Smooth muscle cell (in vitro differentiated cells): ENCODE measurements at regions not wholly inside any gene's neighbourhood (a gene's known extent, or its start where the extent isn't known, plus 50 kb on each side); places are given as distances from the start of the nearest gene placed in this dataset.

ENCODE experiments used
- DNase-seq: peaks from one replicate; lab custom pipeline; 2025; ENCODE audit not compliant: unreplicated experiment; lab: John Stamatoyannopoulos, UW
- H2AFZ ChIP-seq: fragments of 200-600 bp; sonication (generic); 2 replicates; pipeline ENCODE4 v1.6.0; 2016; ENCODE audit warnings: antibody characterized with exemption, low read depth, mild to moderate bottlenecking
- H3F3A ChIP-seq: fragments of 200-600 bp; sonication (generic); 2 replicates; pipeline ENCODE4 v1.6.0; 2017; ENCODE audit warnings: antibody characterized with exemption, low read depth
- H3K27ac ChIP-seq: fragments of 200-600 bp; sonication (generic); 2 replicates; pipeline ENCODE4 v1.5.1; 2016; ENCODE audit warnings: low read depth, mild to moderate bottlenecking
- H3K27me3 ChIP-seq: fragments of 200-600 bp; sonication (generic); 2 replicates; pipeline ENCODE4 v1.6.1; 2016; ENCODE audit warnings: low read depth, mild to moderate bottlenecking
- H3K36me3 ChIP-seq: fragments of 200-600 bp; sonication (generic); 2 replicates; pipeline ENCODE4 v1.5.1; 2016; ENCODE audit warnings: low read depth
- H3K4me1 ChIP-seq: fragments of 200-600 bp; sonication (generic); 2 replicates; pipeline ENCODE4 v1.5.1; 2016; ENCODE audit warnings: low read depth
- H3K4me2 ChIP-seq: fragments of 200-600 bp; sonication (generic); 2 replicates; pipeline ENCODE4 v1.6.0; 2016; ENCODE audit warnings: mild to moderate bottlenecking
- H3K4me3 ChIP-seq: fragments of 200-600 bp; sonication (generic); 2 replicates; pipeline ENCODE4 v1.5.1; 2016; ENCODE audit warnings: mild to moderate bottlenecking
- H3K79me2 ChIP-seq: fragments of 200-600 bp; sonication (generic); 2 replicates; pipeline ENCODE4 v1.6.0; 2016; ENCODE audit warnings: low read depth, mild to moderate bottlenecking
- H3K9ac ChIP-seq: fragments of 200-600 bp; sonication (generic); 2 replicates; pipeline ENCODE4 v1.6.0; 2016; ENCODE audit warnings: low read depth
- H3K9me3 ChIP-seq: fragments of 200-600 bp; sonication (generic); replicated peaks from 2 replicates; pipeline ENCODE4 v1.5.1; 2016; ENCODE audit warnings: low read depth
- H4K20me1 ChIP-seq: fragments of 200-600 bp; sonication (generic); 2 replicates; pipeline ENCODE4 v1.6.0; 2016; ENCODE audit warnings: low read depth
- WGBS: methylation state at CpG from one replicate; pipeline ENCODE4 v1.1.7; 2016; ENCODE audit warnings: low lambda C conversion rate; 5-methylcytosine and 5-hydroxymethylcytosine counted together
- TF ChIP-seq, protein P1 (sequence below): fragments of 200-600 bp; sonication (generic); IDR thresholded peaks from 2 replicates; pipeline ENCODE4 v1.5.1; 2017; ENCODE audit warnings: borderline replicate concordance, mild to moderate bottlenecking, antibody characterized with exemption; ENCODE audit not compliant: insufficient read depth, poor library complexity, severe bottlenecking

DNA sequence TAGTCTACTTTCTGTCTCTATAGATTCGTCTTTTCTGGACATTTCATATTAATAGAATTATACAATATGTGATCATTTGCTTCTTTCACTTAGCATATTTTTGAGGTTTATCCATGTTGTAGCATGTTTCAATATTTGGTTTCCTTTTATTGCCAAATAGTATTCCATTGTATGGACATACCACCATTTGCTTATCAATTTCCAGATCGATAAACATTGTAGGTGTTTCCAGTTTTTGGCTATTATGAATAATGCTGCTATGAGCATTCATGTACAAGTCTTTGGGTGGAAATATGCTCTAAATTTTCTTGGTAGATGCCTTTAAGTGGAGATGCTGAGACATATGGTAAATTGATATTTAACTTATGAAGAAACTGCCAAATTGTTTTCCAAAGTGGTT, 114.1 kb downstream of the RND3 start:
- Histone ChIP-seq H2AFZ (no peak overlapping the region), H3K9me3 (no peaks in the 10 kb centered on the region), H3K9ac (no peak overlapping the region), H3K4me3 (no peak overlapping the region), H3F3A (no peaks in the 10 kb centered on the region), H3K79me2 (no peaks in the 10 kb centered on the region), H4K20me1 (no peaks in the 10 kb centered on the region), H3K4me2 (no peak overlapping the region), H3K36me3 (no peaks in the 10 kb centered on the region), H3K27me3 (no peaks in the 10 kb centered on the region), H3K4me1 (no peaks in the 10 kb centered on the region), H3K27ac (no peak overlapping the region)
- TF ChIP-seq, protein P1, sequence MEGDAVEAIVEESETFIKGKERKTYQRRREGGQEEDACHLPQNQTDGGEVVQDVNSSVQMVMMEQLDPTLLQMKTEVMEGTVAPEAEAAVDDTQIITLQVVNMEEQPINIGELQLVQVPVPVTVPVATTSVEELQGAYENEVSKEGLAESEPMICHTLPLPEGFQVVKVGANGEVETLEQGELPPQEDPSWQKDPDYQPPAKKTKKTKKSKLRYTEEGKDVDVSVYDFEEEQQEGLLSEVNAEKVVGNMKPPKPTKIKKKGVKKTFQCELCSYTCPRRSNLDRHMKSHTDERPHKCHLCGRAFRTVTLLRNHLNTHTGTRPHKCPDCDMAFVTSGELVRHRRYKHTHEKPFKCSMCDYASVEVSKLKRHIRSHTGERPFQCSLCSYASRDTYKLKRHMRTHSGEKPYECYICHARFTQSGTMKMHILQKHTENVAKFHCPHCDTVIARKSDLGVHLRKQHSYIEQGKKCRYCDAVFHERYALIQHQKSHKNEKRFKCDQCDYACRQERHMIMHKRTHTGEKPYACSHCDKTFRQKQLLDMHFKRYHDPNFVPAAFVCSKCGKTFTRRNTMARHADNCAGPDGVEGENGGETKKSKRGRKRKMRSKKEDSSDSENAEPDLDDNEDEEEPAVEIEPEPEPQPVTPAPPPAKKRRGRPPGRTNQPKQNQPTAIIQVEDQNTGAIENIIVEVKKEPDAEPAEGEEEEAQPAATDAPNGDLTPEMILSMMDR, result no peak
- DNase-seq, result no peak
- WGBS, result 95% methylated on average over 2 of the region's 2 CpGs

DNA sequence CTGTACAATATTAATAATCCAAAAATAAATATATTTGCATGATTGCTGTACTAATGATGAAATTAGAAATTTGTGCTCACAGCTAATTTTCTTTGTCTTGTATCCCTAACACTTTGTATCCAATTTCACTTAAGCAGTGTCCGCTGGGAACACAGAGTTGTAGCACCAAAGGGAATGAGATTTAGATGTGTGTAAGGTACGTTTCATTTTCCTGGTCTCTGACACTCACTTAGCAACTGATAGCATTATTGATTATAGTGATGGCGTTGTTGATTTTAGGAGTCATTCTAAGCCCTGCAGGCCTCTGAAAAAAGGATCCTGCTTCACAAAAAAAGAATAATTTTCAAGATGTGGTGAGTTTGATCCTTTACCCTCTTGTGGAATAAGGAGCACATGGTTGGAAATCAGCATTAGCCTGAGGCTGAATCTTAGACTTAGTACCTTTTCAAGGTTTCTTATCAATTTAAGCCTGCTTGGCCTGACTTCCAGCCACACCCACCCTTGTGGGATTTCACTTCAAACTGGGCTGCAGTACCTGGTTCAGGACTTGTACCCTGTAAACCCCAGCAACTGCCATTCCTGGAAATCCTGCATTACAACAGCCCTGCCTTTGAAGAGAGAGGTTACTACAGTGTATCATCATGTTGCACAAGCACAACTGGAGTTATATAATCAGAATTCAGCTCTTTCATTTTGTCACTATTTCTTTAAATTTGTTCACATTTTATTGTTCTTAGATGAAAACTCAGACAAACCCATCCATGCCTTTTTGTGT, 116.2 kb downstream of the RND3 start:
- DNase-seq, result no peak

DNA sequence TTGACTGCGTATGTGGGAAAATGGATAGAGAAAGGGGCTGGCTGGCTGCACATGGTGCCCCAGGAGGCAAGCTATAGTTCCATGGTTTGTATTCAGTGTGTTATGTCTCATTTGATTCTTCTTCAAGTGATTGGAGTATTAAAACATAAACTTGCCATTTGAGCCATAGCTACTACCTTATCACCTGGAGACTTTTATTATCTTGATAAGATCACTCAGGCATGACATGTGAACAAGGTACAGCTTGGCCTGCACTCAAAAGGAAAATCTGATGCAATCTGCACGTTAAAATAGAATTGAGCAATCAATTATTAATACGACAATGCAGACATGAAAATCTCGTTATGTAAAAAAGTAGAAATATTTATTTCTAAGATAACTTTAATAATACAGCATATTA, 116.9 kb downstream of the RND3 start:
- WGBS, result 90% methylated on average over 4 of the region's 4 CpGs
- DNase-seq, result no peak
- no peak overlapping the region for H3K9ac ChIP-seq
- TF ChIP-seq, protein P1, result no peak
- H3F3A ChIP-seq, result no peaks in the 10 kb centered on the region
- H3K79me2 ChIP-seq, result no peaks in the 10 kb centered on the region
- H3K9me3 ChIP-seq, result no peaks in the 10 kb centered on the region
- no peaks in the 10 kb centered on the region for H3K36me3 ChIP-seq
- H3K27ac ChIP-seq, result no peak overlapping the region
- no peaks in the 10 kb centered on the region for H4K20me1 ChIP-seq
- no peaks in the 10 kb centered on the region for H3K27me3 ChIP-seq
- H3K4me3 ChIP-seq, result no peak overlapping the region
- H3K4me2 ChIP-seq, result no peak overlapping the region
- no peak overlapping the region for H2AFZ ChIP-seq
- H3K4me1 ChIP-seq, result no peaks in the 10 kb centered on the region

More for the DNA sequence above, 116.2 kb downstream of the RND3 start:
- no peak overlapping the region for H3K4me3 ChIP-seq
- no peaks in the 10 kb centered on the region for H3F3A ChIP-seq
- WGBS, result 83% methylated on average over 3 of the region's 3 CpGs
- no peak overlapping the region for H3K9ac ChIP-seq
- H2AFZ ChIP-seq, result no peak overlapping the region
- no peak overlapping the region for H3K27ac ChIP-seq
- TF ChIP-seq, protein P1, result no peak
- H3K9me3 ChIP-seq, result no peaks in the 10 kb centered on the region
- H3K79me2 ChIP-seq, result no peaks in the 10 kb centered on the region
- H3K27me3 ChIP-seq, result no peaks in the 10 kb centered on the region
- no peaks in the 10 kb centered on the region for H4K20me1 ChIP-seq
- no peak overlapping the region for H3K4me2 ChIP-seq
- H3K4me1 ChIP-seq, result no peaks in the 10 kb centered on the region
- no peaks in the 10 kb centered on the region for H3K36me3 ChIP-seq

DNA sequence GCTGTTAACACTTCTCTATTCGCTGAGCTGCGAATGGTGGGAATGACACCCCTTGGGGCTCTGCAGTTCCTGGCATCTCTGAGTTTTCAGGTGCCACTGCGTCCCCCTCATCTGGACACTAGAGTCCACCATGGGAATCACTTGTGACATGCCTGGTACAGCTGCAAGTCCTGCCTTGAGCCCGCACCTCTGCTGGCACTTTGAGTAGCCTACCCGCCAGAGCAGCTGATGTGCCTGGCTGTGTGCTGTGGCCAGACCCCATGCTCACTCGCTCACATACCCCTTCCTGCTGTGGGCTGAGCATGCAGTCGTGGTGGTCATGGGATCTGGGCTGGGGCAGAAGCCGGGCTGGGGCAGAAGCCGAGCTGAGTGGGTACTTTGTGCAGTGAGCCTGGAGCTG, 117.6 kb downstream of the RND3 start:
- WGBS, result 97% methylated on average over 9 of the region's 9 CpGs
- H3K27me3 ChIP-seq, result no peaks in the 10 kb centered on the region
- H4K20me1 ChIP-seq, result no peaks in the 10 kb centered on the region
- no peak overlapping the region for H2AFZ ChIP-seq
- H3K27ac ChIP-seq, result no peak overlapping the region
- no peaks in the 10 kb centered on the region for H3F3A ChIP-seq
- H3K79me2 ChIP-seq, result no peaks in the 10 kb centered on the region
- no peaks in the 10 kb centered on the region for H3K9me3 ChIP-seq
- no peak for DNase-seq
- H3K9ac ChIP-seq, result no peak overlapping the region
- no peak overlapping the region for H3K4me2 ChIP-seq
- TF ChIP-seq, protein P1, result no peak
- H3K36me3 ChIP-seq, result no peaks in the 10 kb centered on the region
- no peak overlapping the region for H3K4me3 ChIP-seq
- no peaks in the 10 kb centered on the region for H3K4me1 ChIP-seq
